HG03175 (cell line): ENCODE measurements at regions not wholly inside any gene's neighbourhood (a gene's known extent, or its start where the extent isn't known, plus 50 kb on each side); places are given as distances from the start of the nearest gene placed in this dataset.
A peak's percentile ranks its signal among the peaks of the same experiment; 100 is the strongest.

ENCODE experiments used
- ATAC-seq: cut with Tn5 transposase; IDR thresholded peaks from one replicate; pipeline ENCODE4 v1.9.1; 2021; ENCODE audit warnings: mild to moderate bottlenecking, moderate library complexity; ENCODE audit not compliant: unreplicated experiment

GRCh38 chr18:48488388-48488850, 50.4 kb upstream of the CTIF start:
- no peak for ATAC-seq

GRCh38 chr18:48486754-48487153, 52.1 kb upstream of the CTIF start:
- ATAC-seq, result no peak

- ATAC-seq, result no peak
Measured at GRCh38 chr18:48485828-48486405, 52.9 kb upstream of the CTIF start.

- ATAC-seq, result no peak
Measured at GRCh38 chr18:48481092-48481491, 57.7 kb upstream of the CTIF start.

GRCh38 chr18:48479531-48479930, 59.3 kb upstream of the CTIF start:
- ATAC-seq, result no peak

GRCh38 chr18:48477348-48477747, 61.5 kb upstream of the CTIF start:
- ATAC-seq, result no peak

GRCh38 chr18:48476550-48476917, 62.3 kb upstream of the CTIF start:
- ATAC-seq, result no peak

GRCh38 chr18:48475635-48476549, 62.9 kb upstream of the CTIF start:
- ATAC-seq, result peak; percentile 67

- no peak for ATAC-seq
Measured at GRCh38 chr18:48473816-48474215, 64.6 kb upstream of the ZBTB7C start.

- ATAC-seq, result no peak
Measured at GRCh38 chr18:48472610-48473009, 63.4 kb upstream of the ZBTB7C start.

GRCh38 chr18:48470484-48471180, 61.4 kb upstream of the ZBTB7C start:
- ATAC-seq, result no peak

GRCh38 chr18:48468151-48468550, 59.0 kb upstream of the ZBTB7C start:
- ATAC-seq, result no peak

- ATAC-seq, result no peak
Measured at GRCh38 chr18:48467231-48467630, 58.0 kb upstream of the ZBTB7C start.

GRCh38 chr18:48462510-48462909, 53.3 kb upstream of the ZBTB7C start:
- ATAC-seq, result no peak

GRCh38 chr18:48460929-48461583, 51.9 kb upstream of the ZBTB7C start:
- no peak for ATAC-seq

GRCh38 chr18:48459465-48459864, 50.3 kb upstream of the ZBTB7C start:
- ATAC-seq, result no peak

GRCh38 chr18:48459016-48459415, 49.8 kb upstream of the ZBTB7C start:
- ATAC-seq, result no peak
